GM18505 (cell line): ENCODE measurements at regions not wholly inside any gene's neighbourhood (a gene's known extent, or its start where the extent isn't known, plus 50 kb on each side); places are given as distances from the start of the nearest gene placed in this dataset.

ENCODE experiments used
- ATAC-seq: cut with Tn5 transposase; IDR thresholded peaks from one replicate; pipeline ENCODE4 v1.9.1; 2021; ENCODE audit not compliant: unreplicated experiment
- POLR2A ChIP-seq: IDR thresholded peaks from 4 replicates; pipeline ENCODE4 v1.6.1; 2011; ENCODE audit warnings: borderline replicate concordance; ENCODE audit not compliant: insufficient read depth, insufficient read length; ENCODE audit errors: extremely low read depth

- no peak for TF ChIP-seq POLR2A
- no peak for ATAC-seq
These were observed 82.4 kb upstream of the POU3F1 start for GRCh38 chr1:38128926-38129453.

- TF ChIP-seq POLR2A: no peak
- no peak for ATAC-seq
These were observed 81.9 kb upstream of the POU3F1 start for GRCh38 chr1:38128511-38128910.

DNA sequence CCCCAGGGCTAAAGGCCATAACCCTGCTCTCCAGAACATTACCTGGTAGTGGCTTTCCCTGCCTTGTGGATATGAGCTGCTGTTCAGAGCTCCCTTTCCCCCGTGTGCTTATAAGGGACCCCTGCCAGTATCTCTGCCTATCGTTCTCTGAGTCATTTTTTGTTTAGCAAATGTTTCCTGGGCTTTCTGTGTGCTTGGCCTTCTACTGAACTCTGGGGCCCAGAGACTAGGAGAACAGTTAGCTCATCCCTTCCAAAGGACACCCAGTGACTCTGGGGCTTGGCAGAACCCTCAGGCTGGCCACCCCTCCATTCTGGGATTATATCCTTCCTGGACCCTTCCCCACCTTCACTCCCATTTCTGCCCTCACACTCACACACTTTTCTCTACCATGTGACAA lies 80.8 kb upstream of the POU3F1 start:
- no peak for TF ChIP-seq POLR2A
- ATAC-seq: no peak

DNA sequence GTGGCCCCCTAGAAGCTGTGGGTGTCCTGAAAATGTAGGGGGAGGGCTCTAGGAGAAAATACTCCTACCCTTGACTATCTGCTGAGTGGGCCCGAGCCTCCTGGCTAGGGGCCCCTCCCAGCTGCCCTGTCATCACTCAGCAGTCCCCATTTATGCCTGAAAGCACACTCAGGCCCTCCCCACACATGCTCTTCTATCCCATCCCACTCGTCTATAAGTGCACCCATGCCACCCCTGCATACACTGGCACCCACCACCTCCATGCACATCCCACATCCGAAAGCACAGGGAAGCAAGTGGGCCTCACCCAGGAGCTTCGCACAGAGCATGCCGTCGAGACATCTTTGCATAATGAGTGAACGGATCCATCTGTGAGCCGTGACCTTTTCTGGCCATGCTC lies 80.4 kb upstream of the POU3F1 start:
- TF ChIP-seq POLR2A: no peak

GRCh38 chr1:38125837-38126520 lies 79.4 kb upstream of the POU3F1 start:
- no peak for TF ChIP-seq POLR2A
- no peak for ATAC-seq

More for the DNA sequence above, 80.4 kb upstream of the POU3F1 start:
- no peak for ATAC-seq

- TF ChIP-seq POLR2A: no peak
- no peak for ATAC-seq
These were observed 78.4 kb upstream of the POU3F1 start for GRCh38 chr1:38125016-38125415.

DNA sequence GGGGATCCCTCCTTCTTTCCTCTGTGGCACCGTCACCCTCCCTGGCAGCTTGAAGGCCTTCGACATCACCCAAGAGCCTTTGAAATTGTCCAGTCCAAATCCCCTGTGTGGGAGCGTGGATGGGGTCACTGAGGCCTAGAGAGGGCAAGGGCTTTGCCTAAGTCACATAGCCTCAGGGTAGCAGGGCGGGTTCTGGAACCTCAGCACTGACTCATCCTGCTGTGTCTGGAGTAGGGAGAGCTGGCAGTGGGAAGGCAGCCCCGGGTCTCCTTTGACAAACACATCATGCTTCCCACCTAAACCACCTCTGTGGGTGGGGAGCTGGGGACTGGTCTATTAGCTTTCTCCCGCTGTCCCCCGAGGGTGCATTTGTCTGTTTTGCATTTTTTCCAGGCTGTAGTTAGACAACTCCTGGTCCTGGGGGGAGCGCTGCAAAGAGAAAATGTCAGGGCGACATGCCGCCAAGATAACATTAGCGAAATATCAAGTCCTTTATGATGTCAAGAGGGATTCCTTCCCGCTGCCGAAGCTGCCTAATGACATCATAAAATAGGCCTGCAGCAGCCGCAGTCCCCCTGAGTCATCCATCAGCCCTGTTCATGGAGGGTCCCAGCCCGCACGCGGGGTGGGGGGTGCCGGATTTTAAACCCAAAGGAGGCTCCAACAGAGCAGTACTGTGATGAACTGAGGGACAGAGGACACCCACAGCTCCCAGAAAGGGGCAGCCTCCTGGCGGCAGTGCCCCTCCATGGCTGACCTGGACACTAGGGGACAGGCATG lies 77.0 kb upstream of the POU3F1 start:
- ATAC-seq: no peak
- TF ChIP-seq POLR2A: no peak

DNA sequence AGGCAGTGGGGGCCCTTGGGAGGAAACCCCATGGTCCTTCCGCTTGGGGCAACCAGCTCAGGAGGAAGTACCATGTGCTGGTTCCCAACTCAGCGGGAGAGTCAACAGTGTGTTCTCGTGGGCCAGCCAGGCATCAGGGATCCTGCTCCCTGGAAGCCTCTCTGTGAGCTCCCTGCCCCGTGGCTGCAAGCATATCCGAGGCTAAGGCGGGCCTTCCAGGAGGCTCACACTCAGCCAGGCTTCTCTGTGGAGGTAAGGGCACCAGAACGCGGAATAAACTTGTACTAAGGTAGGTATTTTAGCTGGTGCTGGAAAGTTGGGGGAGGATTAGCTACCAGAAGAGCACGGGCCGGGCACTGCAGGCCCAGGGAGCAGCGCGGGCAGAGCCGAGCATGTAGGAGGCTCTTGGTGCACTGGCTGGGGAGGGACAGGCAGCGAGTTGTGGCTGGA lies 74.7 kb upstream of the POU3F1 start:
- no peak for TF ChIP-seq POLR2A
- ATAC-seq: no peak

DNA sequence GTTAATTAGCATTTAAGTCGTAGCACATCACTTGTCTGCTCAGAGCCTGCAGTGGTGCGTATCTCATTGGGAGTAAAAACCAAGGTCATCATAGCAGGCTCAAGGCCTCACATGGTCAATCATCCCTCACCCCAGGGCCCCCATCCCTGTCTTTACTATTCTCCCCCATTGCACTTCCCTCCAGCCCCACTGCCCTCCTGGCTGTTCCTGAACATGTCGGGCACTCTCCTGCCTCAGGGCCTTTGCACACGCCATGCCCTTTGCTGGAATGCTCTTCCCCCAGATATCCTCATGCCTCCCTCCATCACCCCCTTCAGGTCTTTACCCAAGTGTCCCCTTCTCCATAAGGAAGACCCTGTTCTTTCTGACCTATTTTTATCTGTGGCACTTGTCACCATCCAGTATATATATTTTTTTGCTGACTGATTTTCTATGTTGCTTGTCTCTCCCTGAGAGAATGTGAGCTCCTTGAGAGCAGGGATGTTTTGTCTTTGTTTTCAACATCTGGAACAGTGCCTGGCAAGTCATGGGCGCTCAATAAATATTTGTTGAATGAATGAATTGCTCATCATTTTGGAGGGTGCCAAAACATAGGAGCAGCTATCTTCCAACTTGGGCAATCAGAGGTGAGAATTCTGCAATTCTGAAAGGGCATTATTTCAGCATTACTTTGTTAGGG lies 74.1 kb upstream of the POU3F1 start:
- no peak for TF ChIP-seq POLR2A
- no peak for ATAC-seq

DNA sequence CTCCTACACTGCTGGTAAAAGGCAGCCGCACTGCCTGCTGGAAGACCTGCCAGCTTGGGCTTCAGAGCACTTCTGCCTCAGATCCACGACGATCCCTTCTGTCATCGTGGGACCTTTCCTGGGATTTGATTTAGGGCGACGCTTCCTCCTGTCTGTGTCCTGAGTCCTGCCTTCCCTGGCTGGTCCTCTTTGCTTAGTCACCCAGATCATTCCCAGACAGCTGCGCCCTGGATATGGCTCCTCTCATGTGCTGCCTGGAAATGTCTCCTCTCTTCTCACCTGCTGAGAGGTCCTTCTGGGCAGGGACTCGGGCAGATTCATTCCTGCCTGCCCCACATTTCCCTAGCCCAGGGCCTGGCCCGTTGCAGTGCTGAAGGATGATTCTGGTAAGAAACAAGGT lies 72.4 kb upstream of the POU3F1 start:
- TF ChIP-seq POLR2A: no peak
- no peak for ATAC-seq

GRCh38 chr1:38117444-38117887 lies 70.9 kb upstream of the POU3F1 start:
- no peak for ATAC-seq

DNA sequence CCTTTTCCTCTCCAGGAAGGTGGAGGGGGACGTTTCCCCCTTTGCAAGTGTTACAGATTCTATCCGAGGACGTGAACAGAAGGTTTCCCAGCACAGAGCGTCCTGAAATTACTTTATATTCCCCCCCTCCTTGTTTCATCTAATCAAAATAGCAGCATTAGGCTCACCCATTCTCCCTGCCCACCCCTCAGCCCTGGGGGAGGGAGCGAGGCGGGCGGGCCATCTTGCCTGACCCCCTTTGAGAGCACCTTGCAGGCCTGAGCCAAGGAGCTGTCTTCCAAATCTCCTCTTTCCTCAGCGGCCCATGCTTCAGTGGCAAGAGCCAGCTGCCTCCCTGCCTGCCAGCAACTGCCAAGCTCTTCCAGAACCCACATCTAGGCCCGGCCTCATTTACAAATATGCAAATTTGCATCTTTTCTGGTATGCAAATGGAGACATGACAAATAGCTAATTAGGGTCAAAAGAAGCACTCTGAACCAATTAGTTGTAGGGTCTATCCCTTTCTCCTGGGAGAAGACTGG lies 69.1 kb upstream of the POU3F1 start:
- no peak for ATAC-seq
- no peak for TF ChIP-seq POLR2A

More at GRCh38 chr1:38117444-38117887, 70.9 kb upstream of the POU3F1 start:
- no peak for TF ChIP-seq POLR2A

DNA sequence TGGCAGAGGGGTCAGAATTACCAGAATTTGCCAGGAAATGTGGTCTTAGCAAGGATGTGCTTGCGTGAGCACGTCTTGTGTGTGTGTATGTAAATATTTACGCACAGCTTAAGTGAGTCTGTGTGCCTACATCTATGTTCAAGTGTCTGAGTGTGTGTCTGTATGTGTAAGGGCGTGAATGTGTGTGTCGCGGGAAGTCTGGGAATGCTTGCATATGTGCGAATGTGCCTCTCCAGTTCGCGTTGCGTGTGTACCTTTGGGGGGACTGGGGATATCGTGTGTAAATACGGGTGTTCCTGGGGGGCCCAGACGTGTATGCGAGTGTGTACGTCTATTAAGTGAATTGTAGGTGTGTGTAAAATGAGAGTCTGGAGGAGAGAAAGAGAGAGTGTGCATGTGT lies 68.6 kb upstream of the POU3F1 start:
- TF ChIP-seq POLR2A: no peak
- no peak for ATAC-seq

GRCh38 chr1:38114241-38115026 lies 67.8 kb upstream of the POU3F1 start:
- no peak for TF ChIP-seq POLR2A
- no peak for ATAC-seq
